GM12878 (cell line): ENCODE measurements at regions not wholly inside any gene's neighbourhood (a gene's known extent, or its start where the extent isn't known, plus 50 kb on each side); places are given as distances from the start of the nearest gene placed in this dataset.

Source experiments
- ATAC-seq: fragments of 200-7000 bp; cut with Tn5 transposase; 3 replicates; pipeline ENCODE4 v1.9.1; 2020; ENCODE audit warnings: mild to moderate bottlenecking, moderate library complexity
- BruUV-seq: library from RNA; stranded (reverse); fragments of 400-500 nt; replicated peaks from 2 replicates; lab custom pipeline; 2021; lab: Mats Ljungman, UMichigan
- CTCF ChIA-PET: fragments of 300-600 bp; sonication (Branson Sonifier 250); formaldehyde crosslinking; extraction: SDS; loops from one replicate; lab custom pipeline; 2021; ENCODE audit warnings: inconsistent platforms; lab: Yijun Ruan, JAX
- POLR2A ChIA-PET: fragments of 350-600 bp; formaldehyde crosslinking; extraction: SDS; loops from one replicate; lab custom pipeline; 2021; ENCODE audit warnings: inconsistent platforms; lab: Charles Lee
- RAD21 ChIA-PET: fragments of 300-600 bp; sonication (Branson Sonifier 250); formaldehyde crosslinking; loops from one replicate; lab custom pipeline; 2023; ENCODE audit warnings: antibody characterized with exemption; ENCODE audit not compliant: unreplicated experiment; lab: Charles Lee
- SMC1A ChIA-PET: fragments of 300-600 bp; sonication (Branson Sonifier 250); formaldehyde crosslinking; loops from one replicate; lab custom pipeline; 2023; ENCODE audit not compliant: unreplicated experiment, uncharacterized antibody; lab: Charles Lee
- DNase-seq: peaks from one replicate; pipeline ENCODE4 v3.0.0-alpha.2; 2011; ENCODE audit warnings: low read depth, low spot score
- FAIRE-seq: peaks from 3 replicates; lab custom pipeline; 2011; peaks lifted over from hg19 to GRCh38; lab: Jason Lieb, UNC
- H2AFZ ChIP-seq: 2 replicates; pipeline ENCODE4 v1.6.0; 2011; ENCODE audit warnings: low read depth, low read length, control low read depth; ENCODE audit not compliant: control insufficient read depth
- H3K27ac ChIP-seq: 2 replicates; pipeline ENCODE4 v1.5.1; 2011; ENCODE audit warnings: control low read depth; ENCODE audit not compliant: control insufficient read depth, insufficient read depth
- H3K27me3 ChIP-seq, 2 experiments: replicated peaks in 1 of 2; 2 replicates each; pipeline versions ENCODE4 v1.6.0 to v1.6.1; 2011; ENCODE audit warnings: low read length in 1 of 2; ENCODE audit not compliant: control insufficient read depth in 2 of 2, insufficient read depth in 2 of 2
- H3K36me3 ChIP-seq, 2 experiments: 2 replicates each; pipeline ENCODE4 v1.5.1; 2011; ENCODE audit warnings: low read length in 1 of 2; ENCODE audit not compliant: control insufficient read depth in 2 of 2, insufficient read depth in 2 of 2
- H3K4me1 ChIP-seq: 2 replicates; pipeline ENCODE4 v1.6.1; 2011; ENCODE audit warnings: mild to moderate bottlenecking, low read length, moderate library complexity, mixed read lengths; ENCODE audit not compliant: control insufficient read depth, insufficient read depth
- H3K4me2 ChIP-seq: 2 replicates; pipeline ENCODE4 v1.6.0; 2011; ENCODE audit warnings: control low read depth; ENCODE audit not compliant: control insufficient read depth, insufficient read depth
- H3K4me3 ChIP-seq: fragments of 200-600 bp; sonication (generic); 2 replicates; pipeline ENCODE4 v1.5.1; 2016
- H3K79me2 ChIP-seq: 2 replicates; pipeline ENCODE4 v1.6.0; 2011; ENCODE audit warnings: low read length; ENCODE audit not compliant: control insufficient read depth, insufficient read depth
- H3K9ac ChIP-seq: 2 replicates; pipeline ENCODE4 v1.8.0; 2011; ENCODE audit warnings: low read length, control low read depth, mixed read lengths; ENCODE audit not compliant: control insufficient read depth, insufficient read depth
- H3K9me3 ChIP-seq: replicated peaks from 3 replicates; pipeline ENCODE4 v1.5.1; 2011; ENCODE audit warnings: mild to moderate bottlenecking, low read length; ENCODE audit not compliant: control insufficient read depth, insufficient read depth
- H4K20me1 ChIP-seq: 2 replicates; pipeline ENCODE4 v1.6.0; 2011; ENCODE audit not compliant: control insufficient read depth, insufficient read depth
- ASH2L ChIP-seq: fragments of 300-600, 200-600 bp; sonication (generic); IDR thresholded peaks from 2 replicates; pipeline ENCODE4 v1.6.1; 2017; ENCODE audit warnings: low read depth, mild to moderate bottlenecking, borderline replicate concordance
- ATF7 ChIP-seq: fragments of 450-650 bp; IDR thresholded peaks from 2 replicates; pipeline ENCODE4 v1.6.1; 2016; ENCODE audit warnings: low read depth, mild to moderate bottlenecking
- BACH1 ChIP-seq: fragments of 450-650 bp; IDR thresholded peaks from 2 replicates; pipeline ENCODE4 v1.6.1; 2017; ENCODE audit warnings: mild to moderate bottlenecking, borderline replicate concordance
- BMI1 ChIP-seq: fragments of 450-650 bp; IDR thresholded peaks from 2 replicates; pipeline ENCODE4 v1.6.1; 2016; ENCODE audit warnings: mild to moderate bottlenecking, moderate library complexity, borderline replicate concordance
- CBX5 ChIP-seq: sonication (generic); IDR thresholded peaks from 2 replicates; pipeline ENCODE4 v1.6.1; 2016; ENCODE audit warnings: low read depth, moderate library complexity, mild to moderate bottlenecking, inconsistent platforms
- CHD4 ChIP-seq: fragments of 200-600 bp; sonication (generic); IDR thresholded peaks from 2 replicates; pipeline ENCODE4 v1.6.1; 2016; ENCODE audit warnings: mild to moderate bottlenecking
- GATAD2B ChIP-seq: fragments of 450-650 bp; conservative IDR thresholded peaks from 2 replicates; pipeline ENCODE4 v1.6.1; 2017; ENCODE audit warnings: low read depth, mild to moderate bottlenecking, moderate library complexity
- MTA3 ChIP-seq: IDR thresholded peaks from 2 replicates; pipeline ENCODE4 v1.6.1; 2012; ENCODE audit warnings: low read length, inconsistent platforms, borderline replicate concordance
- NBN ChIP-seq: fragments of 450-650 bp; IDR thresholded peaks from 2 replicates; pipeline ENCODE4 v1.6.1; 2016
- POLR2AphosphoS2 ChIP-seq: IDR thresholded peaks from 2 replicates; pipeline ENCODE4 v1.6.1; 2011; ENCODE audit warnings: low read depth, mild to moderate bottlenecking, low read length, improper control_type of control experiment, moderate library complexity
- SMC3 ChIP-seq: IDR thresholded peaks from 2 replicates; pipeline ENCODE4 v1.6.1; 2011; ENCODE audit warnings: low read length, improper control_type of control experiment, borderline replicate concordance
- SRF ChIP-seq, 2 experiments: IDR thresholded peaks; 2 replicates each; pipeline ENCODE4 v1.6.1; 2011; ENCODE audit warnings: low read depth in 2 of 2, low read length in 2 of 2, mild to moderate bottlenecking in 1 of 2, moderate library complexity in 1 of 2
- STAT3 ChIP-seq: IDR thresholded peaks from 2 replicates; pipeline ENCODE4 v1.6.1; 2011; ENCODE audit warnings: low read depth, low read length, improper control_type of control experiment
- ZNF687 ChIP-seq: fragments of 450-650 bp; IDR thresholded peaks from 2 replicates; pipeline ENCODE4 v1.6.1; 2017; ENCODE audit warnings: mild to moderate bottlenecking, moderate library complexity
- ZSCAN29 ChIP-seq: fragments of 450-650 bp; IDR thresholded peaks from 2 replicates; pipeline ENCODE4 v1.6.1; 2017; ENCODE audit warnings: mild to moderate bottlenecking, moderate library complexity
- ZZZ3 ChIP-seq: IDR thresholded peaks from 2 replicates; pipeline ENCODE4 v1.6.1; 2011; ENCODE audit warnings: low read depth; ENCODE audit not compliant: control insufficient read depth, insufficient read length
- WGBS: methylation state at CpG from one replicate; pipeline ENCODE4 v1.1.6; 2016; ENCODE audit warnings: low lambda C conversion rate; ENCODE audit not compliant: insufficient replicate concordance, insufficient coverage; ENCODE audit errors: missing lambda C conversion rate; 5-methylcytosine and 5-hydroxymethylcytosine counted together
- in situ Hi-C: fragments of 300-500 bp; cut with MboI; formaldehyde crosslinking; loops from 9 replicates; pipeline ENCODE4 v1.14.3; 2018; ENCODE audit warnings: mixed read lengths
- intact Hi-C: fragments of 100-400 bp; cut with micrococcal nuclease; formaldehyde crosslinking; loops from one replicate; pipeline ENCODE4 v1.14.2; 2022; ENCODE audit not compliant: unreplicated experiment
- TF ChIP-seq, protein P1 (sequence below): fragments of 450-650 bp; IDR thresholded peaks from 2 replicates; pipeline ENCODE4 v1.6.1; 2017; ENCODE audit warnings: mild to moderate bottlenecking, moderate library complexity
- TF ChIP-seq, protein P2 (sequence below): fragments of 450-650 bp; conservative IDR thresholded peaks from 2 replicates; pipeline ENCODE4 v1.6.1; 2017; ENCODE audit warnings: mild to moderate bottlenecking, moderate library complexity

GRCh38 chr12:87575906-87576305, 453.3 kb downstream of the C12orf50 start:
- CTCF ChIA-PET = no interaction called here
- SMC1A ChIA-PET = no interaction called here
- POLR2A ChIA-PET = no interaction called here
- RAD21 ChIA-PET = no interaction called here
- Histone ChIP-seq H3K4me3 (no peak overlapping the region), H3K9ac (no peak overlapping the region), H3K79me2 (no peaks in the 10 kb centered on the region), H3K27ac (no peak overlapping the region), H2AFZ (no peak overlapping the region), H3K9me3 (no peaks in the 10 kb centered on the region), H4K20me1 (no peaks in the 10 kb centered on the region), H3K4me1 (no peaks in the 10 kb centered on the region), H3K4me2 (no peak overlapping the region), H3K27me3 (no peaks in the 10 kb centered on the region), H3K36me3 (no peaks in the 10 kb centered on the region)
- no peak for ATAC-seq
- intact Hi-C loops (no loop called here), in situ Hi-C loops (no loop called here)
- BruUV-seq = no TSS peak
- no peak for FAIRE-seq
- 5% methylated on average over 2 of the region's 2 CpGs for WGBS
- DNase-seq = no peak
- TF ChIP-seq CHD4 (no peak), ATF7 (no peak), POLR2AphosphoS2 (no peak), STAT3 (no peak), ZZZ3 (no peak), CBX5 (no peak), BACH1 (no peak), SMC3 (no peak), NBN (no peak), BMI1 (no peak), MTA3 (no peak), GATAD2B (no peak), ZSCAN29 (no peak), ZNF687 (no peak), SRF (IDR thresholded peaks at IDR 0.05; ENCODE audit: low read depth in 2 of 2, low read length in 2 of 2) (no peak), ASH2L (no peak)
- TF ChIP-seq, protein P1, sequence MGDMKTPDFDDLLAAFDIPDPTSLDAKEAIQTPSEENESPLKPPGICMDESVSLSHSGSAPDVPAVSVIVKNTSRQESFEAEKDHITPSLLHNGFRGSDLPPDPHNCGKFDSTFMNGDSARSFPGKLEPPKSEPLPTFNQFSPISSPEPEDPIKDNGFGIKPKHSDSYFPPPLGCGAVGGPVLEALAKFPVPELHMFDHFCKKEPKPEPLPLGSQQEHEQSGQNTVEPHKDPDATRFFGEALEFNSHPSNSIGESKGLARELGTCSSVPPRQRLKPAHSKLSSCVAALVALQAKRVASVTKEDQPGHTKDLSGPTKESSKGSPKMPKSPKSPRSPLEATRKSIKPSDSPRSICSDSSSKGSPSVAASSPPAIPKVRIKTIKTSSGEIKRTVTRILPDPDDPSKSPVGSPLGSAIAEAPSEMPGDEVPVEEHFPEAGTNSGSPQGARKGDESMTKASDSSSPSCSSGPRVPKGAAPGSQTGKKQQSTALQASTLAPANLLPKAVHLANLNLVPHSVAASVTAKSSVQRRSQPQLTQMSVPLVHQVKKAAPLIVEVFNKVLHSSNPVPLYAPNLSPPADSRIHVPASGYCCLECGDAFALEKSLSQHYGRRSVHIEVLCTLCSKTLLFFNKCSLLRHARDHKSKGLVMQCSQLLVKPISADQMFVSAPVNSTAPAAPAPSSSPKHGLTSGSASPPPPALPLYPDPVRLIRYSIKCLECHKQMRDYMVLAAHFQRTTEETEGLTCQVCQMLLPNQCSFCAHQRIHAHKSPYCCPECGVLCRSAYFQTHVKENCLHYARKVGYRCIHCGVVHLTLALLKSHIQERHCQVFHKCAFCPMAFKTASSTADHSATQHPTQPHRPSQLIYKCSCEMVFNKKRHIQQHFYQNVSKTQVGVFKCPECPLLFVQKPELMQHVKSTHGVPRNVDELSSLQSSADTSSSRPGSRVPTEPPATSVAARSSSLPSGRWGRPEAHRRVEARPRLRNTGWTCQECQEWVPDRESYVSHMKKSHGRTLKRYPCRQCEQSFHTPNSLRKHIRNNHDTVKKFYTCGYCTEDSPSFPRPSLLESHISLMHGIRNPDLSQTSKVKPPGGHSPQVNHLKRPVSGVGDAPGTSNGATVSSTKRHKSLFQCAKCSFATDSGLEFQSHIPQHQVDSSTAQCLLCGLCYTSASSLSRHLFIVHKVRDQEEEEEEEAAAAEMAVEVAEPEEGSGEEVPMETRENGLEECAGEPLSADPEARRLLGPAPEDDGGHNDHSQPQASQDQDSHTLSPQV = no peak
- TF ChIP-seq, protein P2, sequence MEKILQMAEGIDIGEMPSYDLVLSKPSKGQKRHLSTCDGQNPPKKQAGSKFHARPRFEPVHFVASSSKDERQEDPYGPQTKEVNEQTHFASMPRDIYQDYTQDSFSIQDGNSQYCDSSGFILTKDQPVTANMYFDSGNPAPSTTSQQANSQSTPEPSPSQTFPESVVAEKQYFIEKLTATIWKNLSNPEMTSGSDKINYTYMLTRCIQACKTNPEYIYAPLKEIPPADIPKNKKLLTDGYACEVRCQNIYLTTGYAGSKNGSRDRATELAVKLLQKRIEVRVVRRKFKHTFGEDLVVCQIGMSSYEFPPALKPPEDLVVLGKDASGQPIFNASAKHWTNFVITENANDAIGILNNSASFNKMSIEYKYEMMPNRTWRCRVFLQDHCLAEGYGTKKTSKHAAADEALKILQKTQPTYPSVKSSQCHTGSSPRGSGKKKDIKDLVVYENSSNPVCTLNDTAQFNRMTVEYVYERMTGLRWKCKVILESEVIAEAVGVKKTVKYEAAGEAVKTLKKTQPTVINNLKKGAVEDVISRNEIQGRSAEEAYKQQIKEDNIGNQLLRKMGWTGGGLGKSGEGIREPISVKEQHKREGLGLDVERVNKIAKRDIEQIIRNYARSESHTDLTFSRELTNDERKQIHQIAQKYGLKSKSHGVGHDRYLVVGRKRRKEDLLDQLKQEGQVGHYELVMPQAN = no peak
